SK-N-SH treated with all-trans-retinoic acid at 6 μM for 48 hours (cell line): ENCODE measurements at regions not wholly inside any gene's neighbourhood (a gene's known extent, or its start where the extent isn't known, plus 50 kb on each side); places are given as distances from the start of the nearest gene placed in this dataset.

Experiments
- ATAC-seq: fragments of 200-7000 bp; cut with Tn5 transposase; 3 replicates; pipeline ENCODE4 v1.9.1; 2020; ENCODE audit warnings: mild to moderate bottlenecking, moderate library complexity
- ARNTL ChIP-seq: fragments of 450-650 bp; formaldehyde crosslinking; IDR thresholded peaks from 2 replicates; pipeline ENCODE4 v1.5.0; 2020; ENCODE audit warnings: low read depth, mild to moderate bottlenecking, moderate library complexity, borderline replicate concordance
- CSDC2 ChIP-seq: fragments of 250-450 bp; sonication (Bioruptor Pico); IDR thresholded peaks from 2 replicates; pipeline ENCODE4 v1.5.0; 2020; ENCODE audit warnings: mild to moderate bottlenecking, moderate library complexity
- ESRRG ChIP-seq: fragments of 250-450 bp; sonication (Bioruptor Pico); IDR thresholded peaks from 2 replicates; pipeline ENCODE4 v1.6.1; 2021; ENCODE audit warnings: mild to moderate bottlenecking
- GLIS3 ChIP-seq: fragments of 250-450 bp; sonication (Bioruptor Pico); IDR thresholded peaks from 2 replicates; pipeline ENCODE4 v1.5.0; 2020; ENCODE audit warnings: mild to moderate bottlenecking, moderate library complexity
- ISL1 ChIP-seq: fragments of 250-450 bp; sonication (Bioruptor Pico); IDR thresholded peaks from 2 replicates; pipeline ENCODE4 v2.1.2; 2022; ENCODE audit warnings: mild to moderate bottlenecking, moderate library complexity
- OSR1 ChIP-seq: fragments of 250-450 bp; sonication (Bioruptor Pico); IDR thresholded peaks from 2 replicates; pipeline ENCODE4 v1.8.0; 2022; ENCODE audit warnings: moderate library complexity, mild to moderate bottlenecking, inconsistent platforms
- PPARA ChIP-seq: fragments of 250-450 bp; sonication (Bioruptor Pico); IDR thresholded peaks from 2 replicates; pipeline ENCODE4 v1.5.0; 2020; ENCODE audit warnings: mild to moderate bottlenecking, borderline replicate concordance
- SNAI2 ChIP-seq: fragments of 250-450 bp; sonication (Bioruptor Pico); IDR thresholded peaks from 2 replicates; pipeline ENCODE4 v1.5.0; 2020; ENCODE audit warnings: mild to moderate bottlenecking, moderate library complexity
- TCF4 ChIP-seq: fragments of 250-450 bp; sonication (Bioruptor Pico); IDR thresholded peaks from 2 replicates; pipeline ENCODE4 v1.8.0; 2021; ENCODE audit warnings: mild to moderate bottlenecking, moderate library complexity, borderline replicate concordance
- TOX ChIP-seq: fragments of 250-450 bp; sonication (Bioruptor Pico); IDR thresholded peaks from 2 replicates; pipeline ENCODE4 v1.8.0; 2021; ENCODE audit warnings: mild to moderate bottlenecking, moderate library complexity, borderline replicate concordance
- ZC3H10 ChIP-seq: fragments of 250-450 bp; sonication (Bioruptor Pico); IDR thresholded peaks from 2 replicates; pipeline ENCODE4 v1.5.1; 2021; ENCODE audit warnings: mild to moderate bottlenecking, moderate library complexity
- ZFP3 ChIP-seq: fragments of 250-450 bp; sonication (Bioruptor Pico); IDR thresholded peaks from 2 replicates; pipeline ENCODE4 v1.5.0; 2020; ENCODE audit warnings: mild to moderate bottlenecking, moderate library complexity
- ZFP30 ChIP-seq: fragments of 450-650 bp; formaldehyde crosslinking; IDR thresholded peaks from 2 replicates; pipeline ENCODE4 v1.5.0; 2022; ENCODE audit warnings: mild to moderate bottlenecking, moderate library complexity
- ZNF565 ChIP-seq: fragments of 450-650 bp; formaldehyde crosslinking; conservative IDR thresholded peaks from 2 replicates; pipeline ENCODE4 v1.5.0; 2020; ENCODE audit warnings: low read depth, mild to moderate bottlenecking, moderate library complexity
- ZNF70 ChIP-seq: fragments of 450-650 bp; formaldehyde crosslinking; IDR thresholded peaks from 2 replicates; pipeline ENCODE4 v1.5.0; 2020; ENCODE audit warnings: mild to moderate bottlenecking, moderate library complexity
- ZNF8 ChIP-seq: fragments of 450-650 bp; formaldehyde crosslinking; IDR thresholded peaks from 2 replicates; pipeline ENCODE4 v1.5.0; 2020; ENCODE audit warnings: mild to moderate bottlenecking, moderate library complexity
- TF ChIP-seq, protein P1 (sequence below): fragments of 250-450 bp; sonication (Bioruptor Pico); IDR thresholded peaks from 2 replicates; pipeline ENCODE4 v1.5.1; 2021; ENCODE audit warnings: mild to moderate bottlenecking, moderate library complexity
- TF ChIP-seq, protein P2 (sequence below): fragments of 250-450 bp; sonication (Bioruptor Pico); IDR thresholded peaks from 2 replicates; pipeline ENCODE4 v1.8.0; 2021; ENCODE audit warnings: low read depth, mild to moderate bottlenecking, moderate library complexity, borderline replicate concordance
- TF ChIP-seq, protein P3 (sequence below): fragments of 250-450 bp; sonication (Bioruptor Pico); IDR thresholded peaks from 2 replicates; pipeline ENCODE4 v1.5.0; 2020; ENCODE audit warnings: mild to moderate bottlenecking, moderate library complexity
- TF ChIP-seq, protein P4 (sequence below): fragments of 250-450 bp; sonication (Bioruptor Pico); IDR thresholded peaks from 2 replicates; pipeline ENCODE4 v1.8.0; 2020; ENCODE audit warnings: mild to moderate bottlenecking, moderate library complexity, borderline replicate concordance

DNA sequence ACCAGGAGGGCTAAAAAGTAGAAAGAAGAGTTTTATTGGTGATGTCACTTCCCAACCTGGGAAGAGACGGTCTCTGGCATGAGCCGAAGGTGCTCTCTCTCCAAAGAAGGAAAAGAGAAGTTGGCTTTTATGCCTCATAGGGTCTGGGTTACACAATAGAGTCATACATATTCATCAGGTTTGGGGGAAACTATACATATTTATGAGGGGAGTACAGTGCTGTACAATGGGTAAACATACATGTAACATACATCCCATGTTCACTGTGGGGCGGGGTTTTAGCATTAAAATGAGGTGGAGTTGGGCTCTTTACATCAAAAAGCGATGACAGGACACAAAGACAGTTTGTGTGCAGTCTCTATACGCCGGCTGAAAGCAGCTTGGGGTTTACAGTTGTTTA, 701.7 kb downstream of the TYW1 start (continued):
- TF ChIP-seq, protein P1, sequence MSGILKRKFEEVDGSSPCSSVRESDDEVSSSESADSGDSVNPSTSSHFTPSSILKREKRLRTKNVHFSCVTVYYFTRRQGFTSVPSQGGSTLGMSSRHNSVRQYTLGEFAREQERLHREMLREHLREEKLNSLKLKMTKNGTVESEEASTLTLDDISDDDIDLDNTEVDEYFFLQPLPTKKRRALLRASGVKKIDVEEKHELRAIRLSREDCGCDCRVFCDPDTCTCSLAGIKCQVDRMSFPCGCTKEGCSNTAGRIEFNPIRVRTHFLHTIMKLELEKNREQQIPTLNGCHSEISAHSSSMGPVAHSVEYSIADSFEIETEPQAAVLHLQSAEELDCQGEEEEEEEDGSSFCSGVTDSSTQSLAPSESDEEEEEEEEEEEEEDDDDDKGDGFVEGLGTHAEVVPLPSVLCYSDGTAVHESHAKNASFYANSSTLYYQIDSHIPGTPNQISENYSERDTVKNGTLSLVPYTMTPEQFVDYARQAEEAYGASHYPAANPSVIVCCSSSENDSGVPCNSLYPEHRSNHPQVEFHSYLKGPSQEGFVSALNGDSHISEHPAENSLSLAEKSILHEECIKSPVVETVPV (CRISPR knock-in tag) = no peak

DNA sequence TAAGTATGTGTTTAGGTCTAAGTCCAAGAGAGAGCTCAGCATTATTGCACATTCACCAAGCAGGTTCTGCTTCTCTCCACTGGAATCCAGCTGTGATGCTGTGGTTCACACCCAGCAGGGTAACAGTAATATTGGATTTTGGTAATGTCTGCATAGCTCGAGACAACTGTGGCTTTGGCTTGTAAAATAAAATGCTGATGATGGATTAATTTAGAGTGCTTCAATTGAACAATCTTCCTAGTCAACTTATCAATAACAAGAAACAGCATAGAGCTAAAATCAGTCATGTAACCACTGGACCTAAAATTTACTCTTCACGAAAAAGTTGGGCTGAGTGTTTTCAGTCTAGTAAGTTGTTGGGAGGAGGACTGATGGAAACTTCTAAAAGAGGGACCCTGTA, 709.2 kb downstream of the TYW1 start:
- TF ChIP-seq GLIS3 (CRISPR knock-in tag) (no peak), PPARA (CRISPR knock-in tag) (no peak), ZNF70 (CRISPR knock-in tag) (no peak), TOX (CRISPR knock-in tag) (no peak), ISL1 (CRISPR knock-in tag) (no peak)
- ATAC-seq = no peak

DNA sequence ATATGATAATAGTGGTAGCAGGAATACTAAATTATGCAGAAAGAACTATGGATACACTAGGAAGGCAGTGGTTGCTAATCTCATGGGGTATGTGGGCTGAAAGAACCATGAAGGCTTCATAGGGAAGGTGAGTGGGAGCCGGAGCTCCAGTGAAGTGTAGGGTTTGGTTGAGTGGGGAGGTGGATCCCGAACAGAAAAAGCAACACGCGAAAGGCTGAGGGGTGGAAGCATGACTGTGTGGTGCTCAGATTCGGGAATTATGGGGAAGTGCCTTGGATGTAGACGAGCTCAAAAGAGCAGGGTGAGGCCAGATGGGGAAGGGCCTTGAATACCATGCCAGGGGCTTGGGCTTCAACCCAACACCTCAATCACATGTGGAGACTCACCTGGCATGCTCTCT, 715.1 kb downstream of the TYW1 start:
- TF ChIP-seq GLIS3 (CRISPR knock-in tag) = no peak
- no peak for TF ChIP-seq ZFP3
- ATAC-seq = no peak

DNA sequence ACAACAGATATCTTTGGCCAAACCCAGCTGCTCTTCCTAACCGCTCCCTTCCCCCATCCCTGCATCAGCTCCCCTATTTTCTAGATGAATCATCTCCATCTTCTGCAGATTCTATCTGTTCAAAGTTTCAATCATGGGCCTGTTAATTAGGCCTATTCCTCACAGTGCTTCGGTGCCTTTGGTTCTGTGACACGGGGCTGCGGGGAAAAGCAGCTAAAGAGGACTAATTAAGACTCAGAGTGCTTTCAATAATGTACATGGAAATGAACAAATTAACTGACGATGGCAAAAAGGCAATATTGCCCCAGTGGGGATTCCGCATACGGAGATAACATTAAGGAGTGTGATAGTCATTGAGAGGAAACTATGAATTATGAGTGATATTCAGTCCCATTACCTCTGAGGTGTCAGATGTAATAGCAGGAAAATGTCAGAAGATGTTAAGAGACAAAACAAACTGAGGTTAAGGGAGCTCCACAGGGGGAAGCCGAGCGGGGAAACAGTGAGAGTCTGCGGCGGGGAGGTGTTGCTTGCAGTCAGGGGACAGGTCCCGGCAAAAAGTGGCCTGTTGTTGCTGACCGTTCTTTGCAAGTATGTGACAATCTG, 716.9 kb downstream of the TYW1 start:
- TF ChIP-seq ZNF70 (CRISPR knock-in tag) (no peak), ZNF565 (no peak), TCF4 (CRISPR knock-in tag) (no peak), GLIS3 (CRISPR knock-in tag) (no peak), ZC3H10 (CRISPR knock-in tag) (no peak), SNAI2 (no peak), ZFP30 (CRISPR knock-in tag) (no peak), TOX (CRISPR knock-in tag) (no peak), ARNTL (no peak), ISL1 (CRISPR knock-in tag) (no peak), ESRRG (CRISPR knock-in tag) (no peak), OSR1 (CRISPR knock-in tag) (no peak), ZNF8 (CRISPR knock-in tag) (no peak), PPARA (CRISPR knock-in tag) (no peak), CSDC2 (no peak)
- TF ChIP-seq, protein P2, sequence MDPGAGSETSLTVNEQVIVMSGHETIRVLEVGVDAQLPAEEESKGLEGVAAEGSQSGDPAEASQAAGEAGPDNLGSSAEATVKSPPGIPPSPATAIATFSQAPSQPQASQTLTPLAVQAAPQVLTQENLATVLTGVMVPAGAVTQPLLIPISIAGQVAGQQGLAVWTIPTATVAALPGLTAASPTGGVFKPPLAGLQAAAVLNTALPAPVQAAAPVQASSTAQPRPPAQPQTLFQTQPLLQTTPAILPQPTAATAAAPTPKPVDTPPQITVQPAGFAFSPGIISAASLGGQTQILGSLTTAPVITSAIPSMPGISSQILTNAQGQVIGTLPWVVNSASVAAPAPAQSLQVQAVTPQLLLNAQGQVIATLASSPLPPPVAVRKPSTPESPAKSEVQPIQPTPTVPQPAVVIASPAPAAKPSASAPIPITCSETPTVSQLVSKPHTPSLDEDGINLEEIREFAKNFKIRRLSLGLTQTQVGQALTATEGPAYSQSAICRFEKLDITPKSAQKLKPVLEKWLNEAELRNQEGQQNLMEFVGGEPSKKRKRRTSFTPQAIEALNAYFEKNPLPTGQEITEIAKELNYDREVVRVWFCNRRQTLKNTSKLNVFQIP (CRISPR knock-in tag) = no peak
- TF ChIP-seq, protein P3, sequence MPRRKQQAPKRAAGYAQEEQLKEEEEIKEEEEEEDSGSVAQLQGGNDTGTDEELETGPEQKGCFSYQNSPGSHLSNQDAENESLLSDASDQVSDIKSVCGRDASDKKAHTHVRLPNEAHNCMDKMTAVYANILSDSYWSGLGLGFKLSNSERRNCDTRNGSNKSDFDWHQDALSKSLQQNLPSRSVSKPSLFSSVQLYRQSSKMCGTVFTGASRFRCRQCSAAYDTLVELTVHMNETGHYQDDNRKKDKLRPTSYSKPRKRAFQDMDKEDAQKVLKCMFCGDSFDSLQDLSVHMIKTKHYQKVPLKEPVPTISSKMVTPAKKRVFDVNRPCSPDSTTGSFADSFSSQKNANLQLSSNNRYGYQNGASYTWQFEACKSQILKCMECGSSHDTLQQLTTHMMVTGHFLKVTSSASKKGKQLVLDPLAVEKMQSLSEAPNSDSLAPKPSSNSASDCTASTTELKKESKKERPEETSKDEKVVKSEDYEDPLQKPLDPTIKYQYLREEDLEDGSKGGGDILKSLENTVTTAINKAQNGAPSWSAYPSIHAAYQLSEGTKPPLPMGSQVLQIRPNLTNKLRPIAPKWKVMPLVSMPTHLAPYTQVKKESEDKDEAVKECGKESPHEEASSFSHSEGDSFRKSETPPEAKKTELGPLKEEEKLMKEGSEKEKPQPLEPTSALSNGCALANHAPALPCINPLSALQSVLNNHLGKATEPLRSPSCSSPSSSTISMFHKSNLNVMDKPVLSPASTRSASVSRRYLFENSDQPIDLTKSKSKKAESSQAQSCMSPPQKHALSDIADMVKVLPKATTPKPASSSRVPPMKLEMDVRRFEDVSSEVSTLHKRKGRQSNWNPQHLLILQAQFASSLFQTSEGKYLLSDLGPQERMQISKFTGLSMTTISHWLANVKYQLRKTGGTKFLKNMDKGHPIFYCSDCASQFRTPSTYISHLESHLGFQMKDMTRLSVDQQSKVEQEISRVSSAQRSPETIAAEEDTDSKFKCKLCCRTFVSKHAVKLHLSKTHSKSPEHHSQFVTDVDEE (CRISPR knock-in tag) = no peak
- TF ChIP-seq, protein P4, sequence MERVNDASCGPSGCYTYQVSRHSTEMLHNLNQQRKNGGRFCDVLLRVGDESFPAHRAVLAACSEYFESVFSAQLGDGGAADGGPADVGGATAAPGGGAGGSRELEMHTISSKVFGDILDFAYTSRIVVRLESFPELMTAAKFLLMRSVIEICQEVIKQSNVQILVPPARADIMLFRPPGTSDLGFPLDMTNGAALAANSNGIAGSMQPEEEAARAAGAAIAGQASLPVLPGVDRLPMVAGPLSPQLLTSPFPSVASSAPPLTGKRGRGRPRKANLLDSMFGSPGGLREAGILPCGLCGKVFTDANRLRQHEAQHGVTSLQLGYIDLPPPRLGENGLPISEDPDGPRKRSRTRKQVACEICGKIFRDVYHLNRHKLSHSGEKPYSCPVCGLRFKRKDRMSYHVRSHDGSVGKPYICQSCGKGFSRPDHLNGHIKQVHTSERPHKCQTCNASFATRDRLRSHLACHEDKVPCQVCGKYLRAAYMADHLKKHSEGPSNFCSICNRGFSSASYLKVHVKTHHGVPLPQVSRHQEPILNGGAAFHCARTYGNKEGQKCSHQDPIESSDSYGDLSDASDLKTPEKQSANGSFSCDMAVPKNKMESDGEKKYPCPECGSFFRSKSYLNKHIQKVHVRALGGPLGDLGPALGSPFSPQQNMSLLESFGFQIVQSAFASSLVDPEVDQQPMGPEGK (CRISPR knock-in tag) = no peak
- TF ChIP-seq, protein P1 (CRISPR knock-in tag) = no peak
- ATAC-seq = no peak
